NB4 (cell line): ENCODE measurements at regions not wholly inside any gene's neighbourhood (a gene's known extent, or its start where the extent isn't known, plus 50 kb on each side); places are given as distances from the start of the nearest gene placed in this dataset.
"Not testable (repeated sequence)": the region's sequence is repeated elsewhere in the genome, so short reads cannot be mapped to it uniquely, and the experiment has no call there.

Source experiments
- DNase-seq: peaks from one replicate; pipeline ENCODE4 v3.0.0; 2010; ENCODE audit warnings: low read depth
- H3K4me3 ChIP-seq: one replicate; pipeline ENCODE4 v1.5.1; 2011; ENCODE audit warnings: mild to moderate bottlenecking, low read depth, low read length, moderate library complexity
- MYC ChIP-seq: IDR thresholded peaks from 2 replicates; pipeline ENCODE4 v1.6.1; 2011; ENCODE audit warnings: low read depth, low read length
- POLR2A ChIP-seq: IDR thresholded peaks from 2 replicates; pipeline ENCODE4 v1.6.1; 2011; ENCODE audit warnings: mild to moderate bottlenecking; ENCODE audit not compliant: insufficient read length; ENCODE audit errors: extremely low read depth
- TF ChIP-seq, protein P1 (sequence below): IDR thresholded peaks from one replicate; pipeline ENCODE4 v1.5.1; 2012; ENCODE audit warnings: low read depth, low read length
- TF ChIP-seq, protein P2 (sequence below): IDR thresholded peaks from 2 replicates; pipeline ENCODE4 v1.6.1; 2011; ENCODE audit warnings: low read depth, low read length

DNA sequence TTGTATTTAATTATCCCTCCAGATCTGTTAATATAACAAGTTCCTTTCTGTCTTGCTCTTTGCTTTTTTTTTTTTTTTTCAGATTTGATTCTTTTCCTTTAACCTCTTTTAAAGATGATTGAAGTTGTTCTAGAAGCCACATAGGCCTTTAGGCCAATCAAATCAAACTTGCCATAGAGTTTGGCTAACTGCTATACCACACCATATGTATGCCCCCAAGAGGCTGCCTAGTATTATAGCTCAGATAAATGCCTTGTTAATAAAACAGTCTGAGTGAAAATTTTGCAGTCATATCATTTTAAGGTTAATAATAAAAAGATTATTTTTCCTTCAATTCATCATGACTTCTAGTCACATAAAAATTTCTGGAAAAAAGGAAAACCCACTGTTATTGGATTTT, 696.0 kb upstream of the CHRM3 start:
- TF ChIP-seq MYC (no peak), POLR2A (no peak)
- TF ChIP-seq, protein P1, sequence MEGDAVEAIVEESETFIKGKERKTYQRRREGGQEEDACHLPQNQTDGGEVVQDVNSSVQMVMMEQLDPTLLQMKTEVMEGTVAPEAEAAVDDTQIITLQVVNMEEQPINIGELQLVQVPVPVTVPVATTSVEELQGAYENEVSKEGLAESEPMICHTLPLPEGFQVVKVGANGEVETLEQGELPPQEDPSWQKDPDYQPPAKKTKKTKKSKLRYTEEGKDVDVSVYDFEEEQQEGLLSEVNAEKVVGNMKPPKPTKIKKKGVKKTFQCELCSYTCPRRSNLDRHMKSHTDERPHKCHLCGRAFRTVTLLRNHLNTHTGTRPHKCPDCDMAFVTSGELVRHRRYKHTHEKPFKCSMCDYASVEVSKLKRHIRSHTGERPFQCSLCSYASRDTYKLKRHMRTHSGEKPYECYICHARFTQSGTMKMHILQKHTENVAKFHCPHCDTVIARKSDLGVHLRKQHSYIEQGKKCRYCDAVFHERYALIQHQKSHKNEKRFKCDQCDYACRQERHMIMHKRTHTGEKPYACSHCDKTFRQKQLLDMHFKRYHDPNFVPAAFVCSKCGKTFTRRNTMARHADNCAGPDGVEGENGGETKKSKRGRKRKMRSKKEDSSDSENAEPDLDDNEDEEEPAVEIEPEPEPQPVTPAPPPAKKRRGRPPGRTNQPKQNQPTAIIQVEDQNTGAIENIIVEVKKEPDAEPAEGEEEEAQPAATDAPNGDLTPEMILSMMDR = no peak
- TF ChIP-seq, protein P2, sequence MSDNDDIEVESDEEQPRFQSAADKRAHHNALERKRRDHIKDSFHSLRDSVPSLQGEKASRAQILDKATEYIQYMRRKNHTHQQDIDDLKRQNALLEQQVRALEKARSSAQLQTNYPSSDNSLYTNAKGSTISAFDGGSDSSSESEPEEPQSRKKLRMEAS = no peak
- no peak overlapping the region for H3K4me3 ChIP-seq
- peak; percentile 9 for DNase-seq

DNA sequence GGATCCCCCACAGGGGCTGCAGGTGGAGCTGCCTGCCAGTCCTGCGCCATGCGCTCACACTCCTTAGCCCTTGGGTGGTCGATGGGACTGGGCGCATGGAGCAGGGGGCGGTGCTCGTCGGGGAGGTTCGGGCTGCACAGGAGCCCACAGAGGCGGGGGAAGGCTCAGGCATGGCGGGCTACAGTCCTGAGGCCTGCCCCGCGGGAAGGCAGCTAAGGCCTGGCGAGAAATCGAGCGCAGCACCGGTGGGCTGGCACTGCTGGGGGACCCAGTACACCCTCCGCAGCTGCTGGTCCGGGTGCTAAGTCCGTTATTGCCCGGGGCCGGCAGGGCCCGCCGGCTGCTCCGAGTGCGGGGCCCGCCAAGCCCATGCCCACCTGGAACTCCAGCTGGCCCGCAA, 701.8 kb upstream of the CHRM3 start:
- H3K4me3 ChIP-seq, DNase-seq: not testable (repeated sequence)

DNA sequence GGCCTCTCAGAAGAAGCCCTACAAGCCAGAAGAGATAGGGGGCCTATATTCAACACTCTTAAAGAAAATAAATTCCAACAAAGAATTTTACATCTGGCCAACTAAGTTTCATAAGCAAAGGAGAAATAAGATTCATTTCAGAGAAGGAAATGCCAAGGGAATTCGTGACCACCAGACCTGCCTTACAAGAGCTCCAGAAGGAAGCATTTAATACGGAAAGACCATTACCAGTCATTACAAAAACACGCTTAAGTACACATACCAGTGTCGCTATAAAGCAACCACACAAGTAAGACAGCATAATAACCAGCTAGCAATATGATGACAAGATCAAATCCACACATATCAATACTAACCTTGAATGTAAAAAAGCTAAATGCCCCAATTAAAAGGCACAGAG, 704.9 kb upstream of the CHRM3 start:
- TF ChIP-seq, protein P1 = no peak
- TF ChIP-seq MYC = no peak
- TF ChIP-seq, protein P2 = no peak
- TF ChIP-seq POLR2A = no peak
- DNase-seq = no peak
- H3K4me3 ChIP-seq = no peak overlapping the region

DNA sequence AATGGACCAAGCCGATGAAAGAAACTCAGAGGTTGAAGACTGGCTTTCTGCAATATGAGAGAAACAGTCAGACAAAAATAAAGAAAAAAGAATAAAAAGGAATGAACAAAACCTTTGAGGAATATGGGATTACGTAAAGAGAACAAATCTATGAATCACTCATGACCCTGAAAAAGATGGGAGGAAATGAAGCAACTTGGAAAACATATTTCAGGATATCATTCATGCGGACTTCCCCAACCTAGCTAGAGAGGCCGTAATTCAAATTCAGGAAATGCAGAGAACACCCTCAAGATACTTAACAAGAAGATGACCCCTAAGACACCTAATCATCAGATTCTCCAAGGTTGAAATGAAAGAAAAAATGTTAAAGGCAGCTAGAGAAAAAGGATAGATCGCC, 705.3 kb upstream of the CHRM3 start:
- H3K4me3 ChIP-seq = no peak overlapping the region
- TF ChIP-seq, protein P2 = no peak
- TF ChIP-seq, protein P1 = no peak
- TF ChIP-seq POLR2A (no peak), MYC (no peak)
- no peak for DNase-seq

DNA sequence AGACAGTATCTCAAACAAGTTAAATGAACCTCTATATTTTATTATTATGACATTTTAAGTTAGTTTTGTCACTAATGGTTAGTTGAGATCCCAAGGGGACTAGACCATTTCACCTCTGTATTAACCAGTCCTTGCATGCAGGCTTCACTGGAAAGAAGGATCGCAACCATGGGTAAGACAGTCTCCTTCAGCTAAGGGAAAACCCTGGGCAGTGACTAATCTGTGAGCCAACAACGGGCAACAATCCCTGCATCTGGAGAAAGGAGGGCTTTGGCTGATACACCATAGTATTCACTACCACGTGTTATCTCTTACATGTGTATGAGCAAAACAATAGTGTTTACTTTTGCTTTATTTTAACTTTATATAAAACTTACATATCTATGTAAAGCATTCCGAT, 708.8 kb upstream of the CHRM3 start:
- TF ChIP-seq POLR2A (no peak), MYC (no peak)
- TF ChIP-seq, protein P1 = no peak
- TF ChIP-seq, protein P2 = no peak
- H3K4me3 ChIP-seq = no peak overlapping the region
- DNase-seq = no peak

DNA sequence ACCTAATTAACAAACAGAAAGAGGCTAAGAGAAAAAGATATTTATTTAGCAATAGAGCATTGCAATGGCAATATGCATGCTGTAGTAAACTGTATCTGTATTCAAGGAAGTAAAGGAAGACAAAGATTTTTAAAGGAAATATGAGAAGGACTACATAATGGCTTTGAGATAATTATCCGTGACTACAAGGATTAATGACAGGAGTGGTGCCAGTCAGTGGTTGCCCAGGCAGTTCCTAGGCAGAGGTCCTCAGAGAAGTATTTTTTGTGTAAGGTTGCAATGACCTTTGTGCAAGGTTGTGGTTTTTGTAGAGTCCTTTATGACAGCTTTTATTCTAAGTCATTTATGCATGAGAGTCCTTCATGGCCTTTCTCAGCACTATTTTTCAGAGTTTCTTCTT, 711.1 kb upstream of the CHRM3 start:
- TF ChIP-seq, protein P2 = no peak
- TF ChIP-seq POLR2A = no peak
- TF ChIP-seq MYC = no peak
- TF ChIP-seq, protein P1 = no peak
- no peak for DNase-seq
- H3K4me3 ChIP-seq = no peak overlapping the region
